ENCODE measurements at regions not wholly inside any gene's neighbourhood (a gene's known extent, or its start where the extent isn't known, plus 50 kb on each side); places are given as distances from the start of the nearest gene placed in this dataset.

- ChIA-PET CTCF (no interaction called here), POLR2A (no interaction called here)
- Mint-ChIP-seq H3K4me3 (no peak overlapping the region), H3K36me3 (ENCODE audit: low read depth) (no peaks in the 10 kb centered on the region), H3K27ac (no peak overlapping the region), H3K9me3 (no peaks in the 10 kb centered on the region), H3K4me1 (no peaks in the 10 kb centered on the region), H3K27me3 (no peaks in the 10 kb centered on the region)
- intact Hi-C loops (cut with micrococcal nuclease): no loop called here
- ATAC-seq (ENCODE audit: low read depth) (no peak), DNase-seq (no peak)
- no peak for TF ChIP-seq CTCF (IDR thresholded peaks at IDR 0.05)
Observed at GRCh38 chr5:4987431-4987830, 152.7 kb upstream of the ADAMTS16 start.

GRCh38 chr5:4989118-4989517, 151.0 kb upstream of the ADAMTS16 start:
- intact Hi-C loops (cut with micrococcal nuclease): no loop called here
- CTCF ChIA-PET: no interaction called here
- TF ChIP-seq CTCF (IDR thresholded peaks at IDR 0.05): no peak
- H3K4me1 Mint-ChIP-seq: no peaks in the 10 kb centered on the region
- H3K4me3 Mint-ChIP-seq: no peak overlapping the region
- H3K27me3 Mint-ChIP-seq: no peaks in the 10 kb centered on the region
- no peak overlapping the region for H3K27ac Mint-ChIP-seq
- H3K9me3 Mint-ChIP-seq: no peaks in the 10 kb centered on the region
- ATAC-seq (ENCODE audit: low read depth) (no peak), DNase-seq (no peak)
- POLR2A ChIA-PET: no interaction called here
- no peaks in the 10 kb centered on the region for H3K36me3 Mint-ChIP-seq (ENCODE audit: low read depth)

GRCh38 chr5:4990017-4990416, 150.1 kb upstream of the ADAMTS16 start:
- DNase-seq: no peak
- H3K36me3 Mint-ChIP-seq (ENCODE audit: low read depth): no peaks in the 10 kb centered on the region
- H3K27ac Mint-ChIP-seq: no peak overlapping the region
- H3K4me3 Mint-ChIP-seq: no peak overlapping the region
- intact Hi-C loops (cut with micrococcal nuclease): no loop called here
- ATAC-seq (ENCODE audit: low read depth): no peak
- no peak for TF ChIP-seq CTCF (IDR thresholded peaks at IDR 0.05)
- POLR2A ChIA-PET: no interaction called here
- CTCF ChIA-PET: no interaction called here
- H3K27me3 Mint-ChIP-seq: no peaks in the 10 kb centered on the region
- no peaks in the 10 kb centered on the region for H3K4me1 Mint-ChIP-seq
- H3K9me3 Mint-ChIP-seq: no peaks in the 10 kb centered on the region

GRCh38 chr5:4990462-4990861, 149.7 kb upstream of the ADAMTS16 start:
- Mint-ChIP-seq H3K4me3 (no peak overlapping the region), H3K9me3 (no peaks in the 10 kb centered on the region), H3K4me1 (no peaks in the 10 kb centered on the region), H3K36me3 (ENCODE audit: low read depth) (no peaks in the 10 kb centered on the region), H3K27ac (no peak overlapping the region), H3K27me3 (no peaks in the 10 kb centered on the region)
- intact Hi-C loops (cut with micrococcal nuclease): no loop called here
- TF ChIP-seq CTCF (IDR thresholded peaks at IDR 0.05): no peak
- POLR2A ChIA-PET: no interaction called here
- ATAC-seq (ENCODE audit: low read depth) (no peak), DNase-seq (no peak)
- CTCF ChIA-PET: no interaction called here

- POLR2A ChIA-PET: no interaction called here
- H3K27ac Mint-ChIP-seq: no peak overlapping the region
- ATAC-seq (ENCODE audit: low read depth): no peak
Observed at GRCh38 chr5:4991925-4992324, 148.2 kb upstream of the ADAMTS16 start.

More at GRCh38 chr5:4991925-4992324, 148.2 kb upstream of the ADAMTS16 start:
- no peaks in the 10 kb centered on the region for H3K27me3 Mint-ChIP-seq
- DNase-seq: no peak
- no peak overlapping the region for H3K4me3 Mint-ChIP-seq
- H3K36me3 Mint-ChIP-seq (ENCODE audit: low read depth): no peaks in the 10 kb centered on the region
- intact Hi-C loops (cut with micrococcal nuclease): no loop called here
- H3K9me3 Mint-ChIP-seq: no peaks in the 10 kb centered on the region
- CTCF ChIA-PET: no interaction called here
- H3K4me1 Mint-ChIP-seq: no peaks in the 10 kb centered on the region
- no peak for TF ChIP-seq CTCF (IDR thresholded peaks at IDR 0.05)

Data from activated B cell treated with CpG ODN at 0.5 μM for 24 hours (primary cell).